Nucleus accumbens (tissue), 56 donors: ENCODE measurements at regions not wholly inside any gene's neighbourhood (a gene's known extent, or its start where the extent isn't known, plus 50 kb on each side); places are given as distances from the start of the nearest gene placed in this dataset.
"Not testable (repeated sequence)": the region's sequence is repeated elsewhere in the genome, so short reads cannot be mapped to it uniquely, and the experiment has no call there.

Experiments
- DNase-seq, 56 donors: peaks; one replicate each; lab custom pipeline; 2025; lab: John Stamatoyannopoulos, UW

- DNase-seq, result no peak
Measured at GRCh38 chr17:70677783-70678647, 508.7 kb downstream of the KCNJ2 start.

- DNase-seq, result no peak
Measured at GRCh38 chr17:70678889-70679288, 509.6 kb downstream of the KCNJ2 start.

- DNase-seq, result no peak
Measured at GRCh38 chr17:70683936-70684335, 514.6 kb downstream of the KCNJ2 start.

GRCh38 chr17:70687421-70687820 lies 518.1 kb downstream of the KCNJ2 start:
- DNase-seq, result no peak

GRCh38 chr17:70691150-70691549 lies 521.8 kb downstream of the KCNJ2 start:
- DNase-seq, result no peak

- peak in 11 of 56 donors; percentile 2 to 35 (median 7) for DNase-seq
Measured at GRCh38 chr17:70699408-70699807, 530.1 kb downstream of the KCNJ2 start.

GRCh38 chr17:70702683-70703255 lies 533.4 kb downstream of the KCNJ2 start:
- no peak for DNase-seq

- DNase-seq, result no peak
Measured at GRCh38 chr17:70709596-70709995, 540.3 kb downstream of the KCNJ2 start.

- DNase-seq, result no peak
Measured at GRCh38 chr17:70713694-70714093, 544.4 kb downstream of the KCNJ2 start.

- peak in 1 of 56 donors; percentile 1 for DNase-seq
Measured at GRCh38 chr17:70716551-70716950, 547.2 kb downstream of the KCNJ2 start.

- DNase-seq, result no peak
Measured at GRCh38 chr17:70717042-70717441, 547.7 kb downstream of the KCNJ2 start.

- DNase-seq, result no peak
Measured at GRCh38 chr17:70736375-70736957, 567.1 kb downstream of the KCNJ2 start.

- no peak for DNase-seq
Measured at GRCh38 chr17:70739065-70739464, 569.7 kb downstream of the KCNJ2 start.

GRCh38 chr17:70746574-70746973 lies 577.2 kb downstream of the KCNJ2 start:
- DNase-seq, result not testable (repeated sequence)

GRCh38 chr17:70750983-70751382 lies 581.7 kb downstream of the KCNJ2 start:
- no peak for DNase-seq

GRCh38 chr17:70752461-70752860 lies 583.1 kb downstream of the KCNJ2 start:
- not testable (repeated sequence) for DNase-seq

- DNase-seq, result no peak
Measured at GRCh38 chr17:70752966-70753467, 583.7 kb downstream of the KCNJ2 start.

- no peak for DNase-seq
Measured at GRCh38 chr17:70763018-70763417, 593.7 kb downstream of the KCNJ2 start.

- DNase-seq, result peak in 4 of 56 donors; percentile 0 to 12 (median 2)
Measured at GRCh38 chr17:70767102-70767701, 597.9 kb downstream of the KCNJ2 start.

GRCh38 chr17:70769956-70770355 lies 600.6 kb downstream of the KCNJ2 start:
- no peak for DNase-seq

GRCh38 chr17:70771804-70772386 lies 602.6 kb downstream of the KCNJ2 start:
- DNase-seq, result no peak
